Posterior cingulate gyrus (tissue), 11 donors: ENCODE measurements at regions not wholly inside any gene's neighbourhood (a gene's known extent, or its start where the extent isn't known, plus 50 kb on each side); places are given as distances from the start of the nearest gene placed in this dataset.

ENCODE experiments used
- DNase-seq, 10 donors: peaks; one replicate each; pipeline versions ENCODE4 v3.0.0 to v3.0.0-alpha.2; 2020 to 2021; ENCODE audit warnings: mixed read lengths in 3 of 10
- intact Hi-C: fragments of 100-400 bp; cut with DNase I; formaldehyde crosslinking; loops from one replicate; pipeline ENCODE4 v1.15.1; 2023

GRCh38 chr10:85262992-85263391, 934.6 kb downstream of the CCSER2 start:
- intact Hi-C loops: no loop called here
- no peak for DNase-seq

- intact Hi-C loops: no loop called here
These were observed 936.7 kb downstream of the CCSER2 start for GRCh38 chr10:85265121-85265520.

GRCh38 chr10:85266808-85267207, 938.4 kb downstream of the CCSER2 start:
- intact Hi-C loops: no loop called here

More at GRCh38 chr10:85265121-85265520, 936.7 kb downstream of the CCSER2 start:
- DNase-seq: no peak

GRCh38 chr10:85280014-85280413, 951.6 kb downstream of the CCSER2 start:
- intact Hi-C loops: no loop called here
- no peak for DNase-seq

More at GRCh38 chr10:85266808-85267207, 938.4 kb downstream of the CCSER2 start:
- DNase-seq: no peak

- DNase-seq: no peak
- intact Hi-C loops: no loop called here
These were observed 956.7 kb downstream of the CCSER2 start for GRCh38 chr10:85284778-85285770.

GRCh38 chr10:85293483-85293882, 965.1 kb downstream of the CCSER2 start:
- no peak for DNase-seq
- intact Hi-C loops: no loop called here

GRCh38 chr10:85311613-85312337, 983.4 kb downstream of the CCSER2 start:
- intact Hi-C loops: loop anchor here (10.0 kb wide), 1 partner anchor 173 kb away; no protein-coding TSS in a partner anchor
- DNase-seq: no peak

- no peak for DNase-seq
- intact Hi-C loops: loop anchor here (10.0 kb wide), 1 partner anchor 169 kb away; no protein-coding TSS in a partner anchor
These were observed 987.3 kb downstream of the CCSER2 start for GRCh38 chr10:85315657-85316056.

- no peak for DNase-seq
- intact Hi-C loops: loop anchor here (10.0 kb wide), 1 partner anchor 169 kb away; no protein-coding TSS in a partner anchor
These were observed 987.9 kb downstream of the CCSER2 start for GRCh38 chr10:85316276-85316675.

GRCh38 chr10:85317827-85318226, 989.4 kb downstream of the CCSER2 start:
- peak in 1 of 10 donors; percentile 14 for DNase-seq
- intact Hi-C loops: loop anchor here (10.0 kb wide), 1 partner anchor 167 kb away; no protein-coding TSS in a partner anchor

- peak in 7 of 10 donors; percentile 10 to 81 (median 28) for DNase-seq
These were observed 990.7 kb downstream of the CCSER2 start for GRCh38 chr10:85318809-85319807.

GRCh38 chr10:85319826-85320225, 991.4 kb downstream of the CCSER2 start:
- peak; percentile 44 to 95 (median 60) for DNase-seq
- intact Hi-C loops: loop anchor here (10.0 kb wide), 1 partner anchor 165 kb away; no protein-coding TSS in a partner anchor

More at GRCh38 chr10:85318809-85319807, 990.7 kb downstream of the CCSER2 start:
- intact Hi-C loops: loop anchor here (10.0 kb wide), 1 partner anchor 166 kb away; no protein-coding TSS in a partner anchor

- intact Hi-C loops: no loop called here
- no peak for DNase-seq
These were observed 1005.2 kb downstream of the CCSER2 start for GRCh38 chr10:85333594-85333993.

- intact Hi-C loops: no loop called here
- no peak for DNase-seq
These were observed 1004.2 kb downstream of the GRID1 start for GRCh38 chr10:85362401-85362800.

- DNase-seq: no peak
- intact Hi-C loops: no loop called here
These were observed 989.4 kb downstream of the GRID1 start for GRCh38 chr10:85377029-85377806.

- DNase-seq: no peak
- intact Hi-C loops: no loop called here
These were observed 987.3 kb downstream of the GRID1 start for GRCh38 chr10:85379338-85379737.

- DNase-seq: no peak
- intact Hi-C loops: no loop called here
These were observed 965.5 kb downstream of the GRID1 start for GRCh38 chr10:85400981-85401695.

GRCh38 chr10:85402541-85402940, 964.1 kb downstream of the GRID1 start:
- DNase-seq: no peak
- intact Hi-C loops: no loop called here
